Breast epithelium (tissue), 4 donors: ENCODE measurements at regions not wholly inside any gene's neighbourhood (a gene's known extent, or its start where the extent isn't known, plus 50 kb on each side); places are given as distances from the start of the nearest gene placed in this dataset.
A peak's percentile ranks its signal among the peaks of the same experiment; 100 is the strongest.

Source experiments
- DNase-seq, 2 donors: peaks; one replicate each; pipeline ENCODE4 v3.0.0-alpha.2; 2019; ENCODE audit warnings: low spot score in 2 of 2
- H3K27ac ChIP-seq, 2 donors: fragments of 200-600 bp; sonication (generic) in 1 of 2; one replicate each; pipeline ENCODE4 v1.5.1; 2016 to 2019; ENCODE audit warnings: mild to moderate bottlenecking in 1 of 2
- H3K27me3 ChIP-seq, 2 donors: fragments of 200-600 bp; sonication (generic) in 1 of 2; one replicate each; pipeline versions ENCODE4 v1.5.1 to v1.6.0; 2017 to 2019; ENCODE audit warnings: control low read depth in 1 of 2, mild to moderate bottlenecking in 1 of 2
- H3K36me3 ChIP-seq: fragments of 200-600 bp; one replicate; pipeline ENCODE4 v1.5.1; 2019
- H3K4me1 ChIP-seq, 2 donors: fragments of 200-600 bp; sonication (generic); one replicate each; pipeline ENCODE4 v1.5.1; 2016 to 2019; ENCODE audit warnings: control low read depth in 1 of 2
- H3K4me3 ChIP-seq, 3 donors: fragments of 200-600 bp; sonication (generic); 1 replicate in 2 of 3; 2 replicates in 1 of 3; pipeline ENCODE4 v1.5.1; 2016 to 2019; ENCODE audit warnings: mild to moderate bottlenecking in 3 of 3, moderate library complexity in 2 of 3
- H3K9me3 ChIP-seq, 2 donors: fragments of 200-600 bp; sonication (generic) in 1 of 2; one replicate each; pipeline ENCODE4 v1.5.1; 2016 to 2019; ENCODE audit warnings: control low read depth in 1 of 2
- POLR2A ChIP-seq: fragments of 450-650 bp; IDR thresholded peaks from one replicate; pipeline ENCODE4 v1.6.1; 2016; ENCODE audit warnings: antibody characterized with exemption, mild to moderate bottlenecking, moderate library complexity
- POLR2AphosphoS5 ChIP-seq, 3 donors: sonication (generic); formaldehyde crosslinking; IDR thresholded peaks; one replicate each; pipeline ENCODE4 v1.6.1; 2017; ENCODE audit warnings: antibody characterized with exemption in 3 of 3
- intact Hi-C: fragments of 100-400 bp; cut with DNase I; formaldehyde crosslinking; loops from one replicate; pipeline ENCODE4 v1.15.1; 2023; ENCODE audit warnings: low total_unique reads
- TF ChIP-seq, protein P1 (sequence below), 3 donors: fragments of 450-650 bp; IDR thresholded peaks; one replicate each; pipeline ENCODE4 v1.5.1; 2016 to 2017; ENCODE audit warnings: antibody characterized with exemption in 3 of 3, mild to moderate bottlenecking in 3 of 3, moderate library complexity in 3 of 3

DNA sequence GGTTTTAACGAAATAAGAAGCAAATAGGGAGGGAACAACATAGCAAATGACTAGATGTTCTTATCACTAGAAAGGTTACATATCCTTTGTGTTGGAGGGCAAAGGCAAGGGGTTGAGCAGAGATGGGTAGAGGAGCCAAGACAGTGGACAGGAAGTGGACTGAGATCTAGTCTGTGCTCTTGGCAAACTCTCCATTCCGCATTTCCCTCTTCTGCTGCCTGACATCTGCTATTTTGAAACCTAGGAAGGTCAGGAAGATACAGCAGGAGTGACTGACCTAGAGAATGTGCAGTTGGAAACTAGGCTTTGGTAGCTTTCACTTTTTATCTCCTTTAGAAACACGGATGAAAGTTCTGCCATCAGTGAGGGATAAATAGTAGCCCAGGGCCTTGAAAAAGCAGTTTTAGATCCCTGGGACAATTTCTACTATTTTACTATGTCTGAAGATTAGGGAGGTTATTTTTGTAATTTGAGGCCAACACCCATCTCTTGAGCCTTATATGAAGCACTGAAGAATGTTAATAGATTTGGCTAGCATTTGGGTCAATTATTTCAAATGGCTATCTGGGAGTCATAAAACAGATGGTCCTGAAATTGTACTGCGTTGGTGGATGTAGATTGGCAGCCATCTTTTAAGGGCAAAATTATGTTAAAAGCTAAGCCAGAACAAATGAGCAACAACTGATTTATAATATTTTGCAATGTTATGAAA is 410.3 kb downstream of the PCNX1 start:
- TF ChIP-seq POLR2A = no peak
- TF ChIP-seq, protein P1, sequence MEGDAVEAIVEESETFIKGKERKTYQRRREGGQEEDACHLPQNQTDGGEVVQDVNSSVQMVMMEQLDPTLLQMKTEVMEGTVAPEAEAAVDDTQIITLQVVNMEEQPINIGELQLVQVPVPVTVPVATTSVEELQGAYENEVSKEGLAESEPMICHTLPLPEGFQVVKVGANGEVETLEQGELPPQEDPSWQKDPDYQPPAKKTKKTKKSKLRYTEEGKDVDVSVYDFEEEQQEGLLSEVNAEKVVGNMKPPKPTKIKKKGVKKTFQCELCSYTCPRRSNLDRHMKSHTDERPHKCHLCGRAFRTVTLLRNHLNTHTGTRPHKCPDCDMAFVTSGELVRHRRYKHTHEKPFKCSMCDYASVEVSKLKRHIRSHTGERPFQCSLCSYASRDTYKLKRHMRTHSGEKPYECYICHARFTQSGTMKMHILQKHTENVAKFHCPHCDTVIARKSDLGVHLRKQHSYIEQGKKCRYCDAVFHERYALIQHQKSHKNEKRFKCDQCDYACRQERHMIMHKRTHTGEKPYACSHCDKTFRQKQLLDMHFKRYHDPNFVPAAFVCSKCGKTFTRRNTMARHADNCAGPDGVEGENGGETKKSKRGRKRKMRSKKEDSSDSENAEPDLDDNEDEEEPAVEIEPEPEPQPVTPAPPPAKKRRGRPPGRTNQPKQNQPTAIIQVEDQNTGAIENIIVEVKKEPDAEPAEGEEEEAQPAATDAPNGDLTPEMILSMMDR (IDR thresholded peaks at IDR 0.05) = no peak
- TF ChIP-seq POLR2AphosphoS5 (IDR thresholded peaks at IDR 0.05) = no peak
- no peaks in the 10 kb centered on the region for H3K9me3 ChIP-seq
- H3K36me3 ChIP-seq = no peaks in the 10 kb centered on the region
- H3K27ac ChIP-seq = peak overlapping the region in 1 of 2 donors; percentile 10
- intact Hi-C loops = loop anchor here (10.0 kb wide), 1 partner anchor 1907 kb away; no protein-coding TSS in a partner anchor
- no peak overlapping the region for H3K4me3 ChIP-seq
- no peak for DNase-seq
- no peaks in the 10 kb centered on the region for H3K27me3 ChIP-seq
- peaks cover 0 to 5% of the 10 kb centered on the region in 2 donors for H3K4me1 ChIP-seq

DNA sequence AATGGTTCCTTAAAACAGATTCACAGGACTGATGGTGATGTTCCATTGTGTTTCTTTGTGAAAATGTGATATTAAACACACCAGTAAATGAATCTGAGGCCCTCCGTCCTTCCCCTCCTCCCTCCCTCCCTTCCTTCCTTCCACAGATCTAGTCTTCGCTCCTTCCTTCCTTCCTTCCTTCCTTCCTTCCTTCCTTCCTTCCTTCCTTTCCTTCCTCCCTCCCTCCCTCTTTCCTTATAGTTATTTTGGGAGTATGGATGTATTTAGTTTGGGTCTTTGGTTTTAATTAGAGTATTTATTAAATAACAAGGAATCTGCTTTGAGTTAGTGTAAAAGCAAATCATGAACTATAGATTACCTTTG is 410.8 kb downstream of the PCNX1 start:
- no peaks in the 10 kb centered on the region for H3K36me3 ChIP-seq
- no peaks in the 10 kb centered on the region for H3K27me3 ChIP-seq
- H3K4me1 ChIP-seq = peaks cover 0 to 5% of the 10 kb centered on the region in 2 donors
- H3K27ac ChIP-seq = no peak overlapping the region
- no peak for TF ChIP-seq POLR2AphosphoS5 (IDR thresholded peaks at IDR 0.05)
- no peak for TF ChIP-seq POLR2A
- TF ChIP-seq, protein P1 (IDR thresholded peaks at IDR 0.05) = no peak
- no peak for DNase-seq
- H3K9me3 ChIP-seq = no peaks in the 10 kb centered on the region
- intact Hi-C loops = loop anchor here (10.0 kb wide), 1 partner anchor 1907 kb away; no protein-coding TSS in a partner anchor
- no peak overlapping the region for H3K4me3 ChIP-seq

DNA sequence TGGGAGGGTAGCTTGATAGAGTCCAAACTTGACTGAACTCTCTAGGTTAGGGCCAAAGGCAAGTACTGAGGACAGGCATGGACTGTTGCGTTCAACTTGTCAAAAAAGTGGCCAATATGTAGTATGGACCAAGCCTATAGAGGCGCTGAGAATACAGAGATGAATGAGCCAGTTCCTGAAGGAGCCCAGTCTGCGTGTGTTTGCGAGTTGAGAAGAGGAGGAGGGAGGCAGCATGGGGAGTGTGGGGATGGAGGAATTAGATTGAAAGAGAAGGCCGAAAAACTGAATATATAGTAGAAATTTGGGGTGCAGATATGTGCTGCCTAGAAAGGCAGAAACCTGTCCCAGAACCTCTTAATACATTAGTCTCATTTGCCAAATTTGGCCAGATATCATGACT is 412.4 kb downstream of the PCNX1 start:
- peak overlapping the region; percentile 71 to 96 (median 78) for H3K4me3 ChIP-seq
- TF ChIP-seq, protein P1 (IDR thresholded peaks at IDR 0.05) = no peak
- no peak for TF ChIP-seq POLR2AphosphoS5 (IDR thresholded peaks at IDR 0.05)
- no peak for TF ChIP-seq POLR2A
- intact Hi-C loops = loop anchor here (10.0 kb wide), 1 partner anchor 1905 kb away; no protein-coding TSS in a partner anchor
- H3K27ac ChIP-seq = peak overlapping the region; percentile 98 to 99
- H3K27me3 ChIP-seq = no peaks in the 10 kb centered on the region
- peak in 1 of 2 donors; percentile 28 for DNase-seq
- no peaks in the 10 kb centered on the region for H3K9me3 ChIP-seq
- peaks cover 0 to 5% of the 10 kb centered on the region in 2 donors for H3K4me1 ChIP-seq
- no peaks in the 10 kb centered on the region for H3K36me3 ChIP-seq

DNA sequence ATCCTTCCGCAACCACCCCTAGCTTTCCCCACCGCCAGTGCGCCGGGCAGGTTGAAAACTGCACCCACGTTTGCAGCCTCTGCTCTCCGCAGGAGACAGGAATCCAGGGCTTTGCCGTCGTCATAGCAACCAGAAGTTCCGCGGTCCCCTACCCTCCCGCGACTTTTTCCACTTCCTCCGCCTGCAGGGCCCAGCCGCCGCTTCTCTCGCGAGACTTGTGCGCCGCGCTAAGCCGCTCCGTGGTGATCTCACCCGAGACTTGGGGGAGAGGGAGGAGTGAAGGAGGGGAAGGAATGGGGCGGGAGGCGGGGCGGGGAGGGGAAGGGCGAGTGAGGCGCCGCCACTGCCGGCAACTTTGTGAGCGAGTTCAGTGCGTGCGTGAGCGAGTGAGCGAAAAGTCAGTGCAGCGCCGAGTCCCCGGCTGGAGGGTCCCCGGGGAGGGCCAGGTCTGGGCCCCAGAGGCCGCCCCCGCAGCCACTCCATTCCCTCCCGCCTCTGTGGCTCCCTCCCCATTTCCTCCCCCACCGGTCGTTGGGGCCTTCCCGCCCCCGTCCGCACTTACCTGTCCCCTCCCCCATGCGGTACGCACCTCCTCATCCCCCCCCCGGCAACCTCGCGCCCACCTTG is 413.0 kb downstream of the PCNX1 start, which contains the start of gene SIPA1L1:
Gene SIPA1L1, plus strand, starts transcription at position 370 of the 627 bp plus-strand sequence.
- Histone ChIP-seq H3K36me3 (no peaks in the 10 kb centered on the region), H3K4me1 (peaks cover 0 to 5% of the 10 kb centered on the region in 2 donors), H3K27me3 (no peaks in the 10 kb centered on the region), H3K4me3 (peak within 1 kb of the TSS; percentile 71 to 96 (median 78)), H3K9me3 (no peaks in the 10 kb centered on the region), H3K27ac (peak within 1 kb of the TSS; percentile 98 to 99)
- DNase-seq = peak; percentile 96 to 97
- intact Hi-C loops = no loop called here
- TF ChIP-seq POLR2AphosphoS5 (IDR thresholded peaks at IDR 0.05) (peak in 2 of 3 donors; percentile 87 to 88), POLR2A (peak; percentile 91)
- TF ChIP-seq, protein P1 (IDR thresholded peaks at IDR 0.05) = peak in 1 of 3 donors; percentile 21
